Stimulated activated naive CD8-positive, alpha-beta T cell treated with anti-CD3 and anti-CD28 coated beads, Interleukin-15, amount 100 ng/mL, for 72 hours (primary cell): ENCODE measurements at regions not wholly inside any gene's neighbourhood (a gene's known extent, or its start where the extent isn't known, plus 50 kb on each side); places are given as distances from the start of the nearest gene placed in this dataset.
A peak's percentile ranks its signal among the peaks of the same experiment; 100 is the strongest.
"Not testable (repeated sequence)": the region's sequence is repeated elsewhere in the genome, so short reads cannot be mapped to it uniquely, and the experiment has no call there.

ENCODE experiments used
- ATAC-seq: fragments of 150-1000 bp; cut with Tn5 transposase; 2 replicates; pipeline ENCODE4 v1.10.0; 2021; ENCODE audit warnings: mild to moderate bottlenecking, moderate library complexity
- DNase-seq, 2 donors: peaks; one replicate each; pipeline ENCODE4 v3.0.0; 2021 to 2022
- H3K27ac Mint-ChIP-seq, 2 donors: one replicate each; pipeline ENCODE4 v1.8.0; 2022; ENCODE audit warnings: mild to moderate bottlenecking in 2 of 2, mixed read lengths in 2 of 2, moderate library complexity in 2 of 2
- H3K27me3 Mint-ChIP-seq: one replicate; pipeline ENCODE4 v1.8.0; 2022; ENCODE audit warnings: mixed read lengths
- H3K4me1 Mint-ChIP-seq: one replicate; pipeline ENCODE4 v1.8.0; 2022; ENCODE audit warnings: mild to moderate bottlenecking, mixed read lengths
- H3K4me3 Mint-ChIP-seq, 2 donors: one replicate each; pipeline ENCODE4 v1.8.0; 2022; ENCODE audit warnings: mild to moderate bottlenecking in 2 of 2, mixed read lengths in 2 of 2, moderate library complexity in 1 of 2
- H3K9me3 Mint-ChIP-seq, 2 donors: one replicate each; pipeline ENCODE4 v1.8.0; 2022; ENCODE audit warnings: mixed read lengths in 2 of 2

DNA sequence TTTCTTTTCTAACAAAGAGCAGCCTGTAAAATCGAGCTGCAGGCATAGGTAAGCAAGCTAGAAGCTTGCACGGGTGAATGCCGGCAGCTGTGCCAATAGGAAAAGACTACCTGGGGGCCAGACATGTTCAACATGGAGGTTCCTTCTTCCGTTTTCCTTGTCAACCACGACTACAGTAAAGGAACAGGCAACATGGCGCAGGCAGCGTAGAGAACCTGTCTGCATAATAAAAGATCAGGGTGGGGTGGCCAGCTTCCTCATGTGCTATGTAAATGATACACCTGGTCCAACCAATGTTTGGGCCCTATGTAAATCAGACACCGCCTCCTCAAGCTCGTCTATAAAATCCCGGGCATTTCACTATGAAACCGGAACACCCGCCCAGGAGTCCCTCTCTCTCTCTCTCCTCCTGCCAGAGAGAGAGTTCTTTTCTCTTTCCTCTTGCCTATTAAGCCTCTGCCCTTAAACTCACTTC lies 103.8 kb upstream of the LIFR start:
- Mint-ChIP-seq H3K9me3 (no peaks in the 10 kb centered on the region), H3K4me3 (no peak overlapping the region), H3K27me3 (peaks cover 46% of the 10 kb centered on the region), H3K4me1 (no peaks in the 10 kb centered on the region), H3K27ac (no peak overlapping the region)
- DNase-seq (no peak), ATAC-seq (no peak)

DNA sequence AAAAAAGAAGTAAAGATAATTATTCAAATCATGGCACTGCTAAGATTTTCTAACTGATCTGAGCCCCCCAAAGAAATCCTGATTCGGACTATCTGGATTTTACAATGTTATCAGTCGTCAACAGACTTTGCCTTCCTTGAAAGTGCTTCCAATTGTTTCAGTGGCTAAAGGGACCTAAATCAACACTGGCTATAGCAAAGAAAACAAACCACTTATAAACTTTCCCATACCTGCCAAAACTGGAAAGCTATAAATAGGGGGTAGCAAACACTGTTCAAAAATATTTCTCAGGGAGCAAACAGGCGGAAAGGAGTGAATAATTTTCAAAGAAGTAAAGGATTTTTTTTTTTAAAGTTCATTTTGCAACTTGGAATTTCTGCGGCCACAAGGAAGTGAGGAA lies 105.6 kb upstream of the LIFR start:
- no peak for DNase-seq
- H3K27ac Mint-ChIP-seq = peak overlapping the region in 1 of 2 donors; percentile 1
- H3K27me3 Mint-ChIP-seq = peaks cover 56% of the 10 kb centered on the region
- H3K4me3 Mint-ChIP-seq = no peak overlapping the region
- no peaks in the 10 kb centered on the region for H3K9me3 Mint-ChIP-seq
- ATAC-seq = no peak
- no peaks in the 10 kb centered on the region for H3K4me1 Mint-ChIP-seq

DNA sequence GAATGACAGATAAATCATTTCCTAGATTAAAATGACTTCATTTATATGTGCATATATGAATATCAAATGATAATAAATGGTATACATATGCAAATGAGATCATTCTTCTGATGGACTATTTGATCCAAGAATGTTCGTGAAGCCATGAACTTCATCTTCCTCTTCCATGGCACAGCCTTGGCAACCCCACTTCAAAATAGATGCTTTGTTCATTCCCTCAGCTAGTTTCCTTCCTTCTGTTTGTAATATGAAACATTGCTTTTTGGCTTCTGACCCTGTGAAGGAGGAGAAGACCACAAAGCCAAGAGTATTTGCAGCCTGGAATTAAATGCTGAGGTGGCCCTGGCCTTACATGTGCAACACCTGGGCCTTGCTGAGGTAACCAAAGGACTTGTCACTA lies 106.8 kb upstream of the LIFR start:
- Mint-ChIP-seq H3K27me3 (peaks cover 47% of the 10 kb centered on the region), H3K9me3 (no peaks in the 10 kb centered on the region), H3K4me1 (no peaks in the 10 kb centered on the region), H3K27ac (no peak overlapping the region), H3K4me3 (no peak overlapping the region)
- DNase-seq = no peak
- ATAC-seq = no peak

DNA sequence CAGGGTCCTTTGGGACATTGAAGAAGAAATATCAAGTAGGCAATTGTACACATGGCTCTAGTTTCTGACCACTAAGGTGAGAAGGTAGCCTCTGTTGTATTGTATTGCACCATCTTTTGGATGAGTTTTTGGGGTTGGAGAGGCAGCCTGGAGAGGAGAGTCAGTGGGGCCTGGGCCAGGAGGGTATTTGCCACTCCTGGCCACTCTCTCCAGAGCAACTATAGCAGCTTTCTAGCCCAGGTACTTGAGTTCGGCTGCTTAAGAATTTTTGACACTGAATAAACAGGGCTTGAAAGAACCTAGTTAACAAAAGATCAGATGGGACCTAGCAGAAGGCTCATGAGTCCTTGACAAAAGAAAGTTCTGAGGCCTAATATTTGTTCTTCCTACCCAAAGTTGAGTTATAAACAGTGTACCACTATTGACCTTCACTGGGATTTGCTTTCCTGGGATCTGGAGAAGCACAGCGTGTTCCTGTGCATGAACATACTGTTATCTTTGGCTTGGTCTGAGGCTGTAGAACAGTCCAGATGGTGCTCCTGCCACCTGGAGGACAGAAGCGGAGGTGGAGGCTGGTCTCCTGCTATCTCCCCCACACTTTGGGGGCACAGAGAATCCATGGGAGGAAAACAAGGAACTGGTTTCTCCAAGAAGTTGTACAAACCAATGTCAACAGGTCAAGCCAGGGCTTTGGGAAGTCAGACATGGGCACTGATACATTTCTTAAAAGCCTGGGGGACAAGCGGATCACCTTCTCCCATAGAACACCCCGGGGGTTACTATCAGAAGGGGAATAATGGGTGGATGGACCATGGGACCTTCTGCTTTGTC lies 110.4 kb upstream of the LIFR start:
- no peaks in the 10 kb centered on the region for H3K4me1 Mint-ChIP-seq
- no peaks in the 10 kb centered on the region for H3K9me3 Mint-ChIP-seq
- H3K4me3 Mint-ChIP-seq = no peak overlapping the region
- H3K27me3 Mint-ChIP-seq = peaks cover 26% of the 10 kb centered on the region
- ATAC-seq (peak; percentile 60), DNase-seq (no peak)
- no peak overlapping the region for H3K27ac Mint-ChIP-seq

DNA sequence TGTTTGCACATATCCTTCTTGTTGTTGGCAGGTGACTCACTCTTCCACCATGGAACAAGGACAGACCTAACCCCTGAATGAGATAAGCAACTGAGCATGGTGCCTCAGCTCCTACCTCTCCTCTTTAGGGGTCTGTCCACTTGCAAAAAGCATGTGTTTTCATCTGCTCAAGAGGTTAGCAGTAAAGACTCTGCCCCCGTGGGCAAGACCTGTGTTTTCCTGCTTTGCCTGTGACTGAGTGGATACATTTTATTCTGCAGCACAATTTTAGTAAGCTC lies 111.0 kb upstream of the LIFR start:
- Mint-ChIP-seq H3K27me3 (peaks cover 22% of the 10 kb centered on the region), H3K4me1 (no peaks in the 10 kb centered on the region), H3K27ac (no peak overlapping the region), H3K4me3 (no peak overlapping the region), H3K9me3 (no peaks in the 10 kb centered on the region)
- ATAC-seq = no peak
- no peak for DNase-seq

DNA sequence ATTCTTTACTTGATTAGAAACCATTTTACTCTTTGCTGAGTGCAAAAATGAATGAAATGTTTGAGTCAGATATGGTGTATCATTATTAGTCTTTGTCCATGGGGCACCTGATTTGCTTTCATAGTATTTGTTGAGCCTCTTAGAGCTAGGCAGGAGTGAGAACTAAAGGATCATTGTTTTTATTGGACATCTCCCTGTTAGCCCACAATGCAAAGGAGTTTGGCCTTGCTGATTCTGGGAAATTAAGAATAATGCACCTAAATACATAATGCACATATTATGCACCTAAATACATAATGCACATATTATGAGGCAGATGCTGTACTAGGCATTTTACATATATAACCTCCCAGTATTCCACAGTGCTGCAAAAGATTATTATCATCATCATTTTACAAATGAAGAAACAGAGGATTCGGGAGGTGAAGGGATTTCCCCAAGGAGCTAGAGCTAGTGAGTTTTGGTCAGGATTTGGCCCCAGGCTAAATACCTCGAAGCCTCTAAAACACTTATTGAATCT lies 113.0 kb upstream of the LIFR start:
- no peak overlapping the region for H3K4me3 Mint-ChIP-seq
- no peaks in the 10 kb centered on the region for H3K9me3 Mint-ChIP-seq
- peaks cover 26% of the 10 kb centered on the region for H3K27me3 Mint-ChIP-seq
- no peak overlapping the region for H3K27ac Mint-ChIP-seq
- ATAC-seq (no peak), DNase-seq (no peak)
- H3K4me1 Mint-ChIP-seq = no peaks in the 10 kb centered on the region

DNA sequence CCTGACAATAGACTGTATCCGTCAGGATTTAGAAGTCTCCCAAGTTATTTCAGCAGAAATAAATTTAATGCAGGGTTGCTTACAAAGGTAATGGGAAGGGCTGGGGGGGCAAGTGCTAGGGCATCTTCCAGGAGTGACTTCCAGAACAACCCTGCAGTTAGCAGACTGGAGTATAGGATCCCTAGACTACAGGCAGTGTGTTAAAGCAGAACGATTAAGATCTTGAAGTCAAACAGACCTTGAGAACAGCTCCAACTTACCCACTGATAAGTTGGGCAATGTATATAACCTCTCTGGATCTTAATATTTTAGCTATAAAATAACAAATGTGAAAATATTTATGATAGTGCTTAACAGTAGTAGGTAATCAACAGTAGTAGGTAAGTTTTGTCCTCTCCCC lies 113.6 kb upstream of the LIFR start:
- Mint-ChIP-seq H3K27ac (no peak overlapping the region), H3K4me1 (no peaks in the 10 kb centered on the region)
- no peak for ATAC-seq

DNA sequence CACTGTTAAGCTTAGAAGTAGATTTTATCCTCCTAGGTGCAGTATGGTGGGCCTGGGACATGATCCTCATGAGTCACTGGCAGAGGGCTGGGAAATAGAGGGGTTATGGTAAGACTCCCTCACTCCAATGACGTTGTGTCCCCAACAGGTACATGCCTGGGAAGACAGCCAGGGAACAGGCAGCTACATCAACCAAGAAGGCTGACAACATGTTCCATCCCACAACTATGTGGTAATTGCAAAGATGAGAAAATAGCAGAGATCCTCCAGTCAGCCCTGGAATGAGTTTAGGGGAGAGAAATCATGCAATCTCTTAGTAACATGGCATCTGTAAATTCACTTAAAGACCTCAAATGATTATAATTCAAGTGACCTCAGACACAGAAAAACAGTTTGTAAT lies 114.4 kb upstream of the LIFR start:
- Mint-ChIP-seq H3K9me3 (no peaks in the 10 kb centered on the region), H3K4me3 (no peak overlapping the region), H3K27me3 (peaks cover 11% of the 10 kb centered on the region), H3K27ac (no peak overlapping the region), H3K4me1 (no peaks in the 10 kb centered on the region)
- no peak for DNase-seq
- ATAC-seq = no peak

More for the DNA sequence above, 113.6 kb upstream of the LIFR start:
- Mint-ChIP-seq H3K27me3 (peaks cover 19% of the 10 kb centered on the region), H3K9me3 (no peaks in the 10 kb centered on the region), H3K4me3 (no peak overlapping the region)
- DNase-seq = no peak

DNA sequence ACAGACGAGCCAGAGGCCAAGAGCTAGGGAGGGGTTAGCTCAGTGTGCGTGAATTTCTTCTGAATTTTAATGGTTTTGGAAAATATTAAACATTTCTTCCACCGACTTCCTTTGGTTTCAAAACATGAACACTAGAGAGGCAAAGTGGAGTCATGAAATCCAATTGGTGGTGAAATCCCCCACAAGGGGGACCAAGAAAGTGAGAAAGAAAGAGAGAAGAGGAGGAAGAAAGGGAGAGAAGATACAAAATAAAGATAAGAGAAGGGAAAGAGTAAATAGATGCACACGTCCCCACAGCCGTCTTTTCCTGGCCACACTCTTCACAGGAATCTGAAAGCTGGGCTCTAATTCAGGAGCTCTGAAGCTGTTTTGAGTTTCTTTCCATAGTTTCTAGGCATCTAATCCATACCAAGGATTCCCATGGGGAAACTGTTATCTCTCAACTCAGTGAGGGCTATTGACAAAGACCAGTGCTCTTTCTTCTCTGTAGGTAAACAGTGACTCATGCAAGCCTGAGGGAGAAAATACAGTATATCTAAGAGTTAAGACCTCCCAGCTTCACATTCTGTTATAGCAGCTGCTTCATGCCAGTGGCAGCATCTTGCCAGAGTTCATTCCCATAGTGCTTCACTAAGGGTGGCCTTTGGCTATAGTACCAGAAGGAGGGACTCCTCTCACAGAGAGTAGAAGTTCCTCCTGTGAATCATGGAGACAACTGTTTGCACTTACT lies 115.8 kb upstream of the LIFR start:
- no peak overlapping the region for H3K4me3 Mint-ChIP-seq
- DNase-seq = no peak
- no peaks in the 10 kb centered on the region for H3K9me3 Mint-ChIP-seq

DNA sequence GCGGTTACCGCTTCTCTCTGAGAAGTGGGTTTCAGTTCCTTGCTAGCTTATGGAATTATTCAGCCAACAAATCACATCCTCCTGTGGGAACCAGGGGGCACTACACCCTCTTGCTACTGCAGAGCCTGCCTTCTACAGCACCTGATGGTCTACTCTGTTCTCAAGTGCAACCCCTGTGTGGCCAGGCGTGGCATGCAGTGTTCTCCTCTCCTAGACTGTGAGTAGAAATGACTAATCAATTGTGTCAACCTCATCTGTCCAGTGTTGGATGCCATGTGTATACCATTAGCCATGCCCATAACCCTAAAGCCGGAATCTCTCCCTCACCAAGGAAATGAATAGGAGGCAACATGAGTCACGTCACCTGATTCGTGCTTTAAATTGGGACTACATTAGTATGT lies 117.2 kb upstream of the LIFR start:
- no peak for DNase-seq
- ATAC-seq = no peak
- Mint-ChIP-seq H3K27me3 (peaks cover 7% of the 10 kb centered on the region), H3K4me3 (no peak overlapping the region), H3K27ac (no peak overlapping the region), H3K9me3 (no peaks in the 10 kb centered on the region), H3K4me1 (no peaks in the 10 kb centered on the region)

More for the DNA sequence above, 115.8 kb upstream of the LIFR start:
- ATAC-seq = no peak
- Mint-ChIP-seq H3K4me1 (no peaks in the 10 kb centered on the region), H3K27me3 (peaks cover 7% of the 10 kb centered on the region), H3K27ac (no peak overlapping the region)

DNA sequence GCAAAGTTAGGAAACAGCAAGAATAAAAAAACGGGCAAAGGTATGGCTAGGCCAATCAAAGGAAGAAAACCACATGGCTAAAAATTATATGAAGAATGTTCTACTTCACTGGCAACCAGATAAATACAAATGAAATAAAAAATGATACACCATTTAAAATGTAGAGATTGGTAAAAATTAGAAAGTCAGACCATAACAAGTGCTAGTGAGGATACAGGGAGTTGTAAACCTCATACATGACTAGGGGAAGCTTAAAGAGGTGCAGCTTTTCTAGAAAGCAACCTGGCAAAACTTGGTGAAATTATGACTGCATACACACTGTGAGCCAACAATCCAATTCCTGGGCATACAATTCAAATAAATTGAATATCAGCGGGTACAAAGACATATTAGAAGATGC lies 119.0 kb upstream of the LIFR start:
- no peaks in the 10 kb centered on the region for H3K9me3 Mint-ChIP-seq
- no peak overlapping the region for H3K4me3 Mint-ChIP-seq
- peaks cover 7% of the 10 kb centered on the region for H3K27me3 Mint-ChIP-seq

DNA sequence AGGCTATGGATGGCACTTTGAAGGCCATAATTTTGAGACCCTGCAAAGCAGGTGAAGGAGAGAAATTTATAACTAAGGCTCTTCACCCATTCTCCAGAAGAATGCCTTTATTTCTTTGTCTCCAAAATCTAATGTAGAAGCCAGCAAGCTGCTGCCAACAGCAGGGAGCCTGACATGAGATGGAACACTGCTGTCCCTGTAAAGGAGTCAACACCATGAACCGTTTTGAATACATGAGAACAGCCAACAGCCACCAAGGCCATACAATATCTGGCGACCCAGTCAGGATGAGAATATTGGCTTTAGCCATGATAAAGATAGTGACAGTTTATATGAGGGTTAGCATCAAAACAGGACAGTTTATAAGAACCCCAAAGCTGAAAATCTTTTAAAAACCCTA lies 121.2 kb upstream of the LIFR start:
- H3K27me3 Mint-ChIP-seq = peaks cover 7% of the 10 kb centered on the region
- no peak for DNase-seq
- H3K4me3 Mint-ChIP-seq = no peak overlapping the region
- H3K27ac Mint-ChIP-seq = no peak overlapping the region
- H3K4me1 Mint-ChIP-seq = no peaks in the 10 kb centered on the region
- no peaks in the 10 kb centered on the region for H3K9me3 Mint-ChIP-seq
- ATAC-seq = no peak

More for the DNA sequence above, 119.0 kb upstream of the LIFR start:
- Mint-ChIP-seq H3K4me1 (no peaks in the 10 kb centered on the region), H3K27ac (no peak overlapping the region)
- ATAC-seq = no peak
- DNase-seq = no peak

DNA sequence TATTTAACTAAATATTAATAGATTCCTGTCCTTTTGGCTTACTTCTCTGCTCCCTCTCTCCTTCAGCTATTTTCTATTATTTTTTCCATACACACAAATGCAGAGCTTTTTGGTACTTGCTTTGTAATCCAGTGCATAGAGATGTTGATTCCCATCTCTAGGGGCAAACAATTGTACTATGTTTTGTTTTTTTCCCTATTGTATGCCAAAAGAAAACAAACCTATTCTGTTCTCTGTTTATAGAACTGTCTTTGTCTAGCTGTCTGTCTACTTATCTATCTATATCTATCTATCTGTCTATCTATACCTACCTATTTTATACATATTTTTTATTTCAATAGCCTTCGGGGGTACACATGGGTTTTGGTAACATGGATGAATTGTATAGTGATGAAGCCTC lies 121.6 kb upstream of the LIFR start:
- no peak for DNase-seq
- H3K9me3 Mint-ChIP-seq = no peaks in the 10 kb centered on the region
- no peak overlapping the region for H3K4me3 Mint-ChIP-seq
- no peak for ATAC-seq
- no peak overlapping the region for H3K27ac Mint-ChIP-seq
- H3K27me3 Mint-ChIP-seq = peaks cover 7% of the 10 kb centered on the region
- no peaks in the 10 kb centered on the region for H3K4me1 Mint-ChIP-seq

DNA sequence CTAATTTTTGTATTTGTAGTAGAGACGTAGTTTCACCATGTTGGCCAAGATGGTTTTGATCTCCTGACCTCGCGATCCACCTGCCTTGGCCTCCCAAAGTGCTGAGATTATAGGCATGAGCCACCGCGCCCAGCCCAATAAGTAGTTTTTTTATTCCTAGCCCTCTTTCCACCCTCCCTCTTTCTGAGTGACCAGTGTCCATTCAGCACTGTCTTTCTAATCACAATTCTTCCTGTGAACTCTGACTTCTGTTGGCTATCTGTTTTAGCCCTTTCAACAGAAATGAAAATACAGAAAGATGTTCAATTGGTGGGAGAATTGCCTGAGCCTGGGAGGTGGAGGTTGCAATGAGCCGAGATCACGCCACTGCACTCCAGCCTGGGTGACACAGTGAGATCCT lies 122.3 kb upstream of the LIFR start:
- DNase-seq, H3K9me3 Mint-ChIP-seq, H3K27me3 Mint-ChIP-seq, H3K4me1 Mint-ChIP-seq, H3K27ac Mint-ChIP-seq, H3K4me3 Mint-ChIP-seq, ATAC-seq: not testable (repeated sequence)

DNA sequence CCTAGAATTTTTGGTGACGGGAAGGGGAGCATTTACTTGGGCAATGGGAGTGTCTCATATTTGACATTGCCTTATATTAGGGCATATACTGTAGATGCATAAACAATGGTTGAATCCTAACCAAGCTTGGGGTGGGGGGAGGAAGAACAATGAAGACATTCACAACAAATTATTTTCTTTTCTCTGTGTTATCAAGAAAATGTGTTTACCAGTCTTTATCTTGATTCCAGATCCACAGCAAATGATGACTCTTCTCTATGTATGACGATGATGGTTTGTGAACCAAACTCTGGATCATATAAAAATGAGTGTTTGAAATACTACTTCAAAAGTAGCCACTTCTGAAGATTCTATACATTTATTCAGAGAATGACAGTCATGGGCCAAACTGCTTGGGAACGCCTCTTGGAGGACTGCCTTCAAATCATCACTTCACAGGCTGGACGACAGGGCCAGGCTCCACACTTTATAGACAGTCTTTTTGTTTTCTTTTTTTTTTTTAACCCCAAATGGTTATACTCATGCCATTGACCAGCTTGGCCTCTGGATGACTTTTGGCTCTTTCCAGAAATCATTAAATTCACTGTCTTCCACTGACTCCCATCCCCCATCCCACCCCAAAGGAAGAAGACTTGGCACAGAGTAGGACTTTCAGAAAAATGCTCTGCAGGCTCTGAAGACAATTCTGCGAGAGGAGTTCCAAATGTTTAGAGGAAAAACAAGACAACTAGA lies 123.8 kb upstream of the LIFR start:
- ATAC-seq = no peak
- Mint-ChIP-seq H3K9me3 (no peaks in the 10 kb centered on the region), H3K4me3 (no peak overlapping the region), H3K4me1 (no peaks in the 10 kb centered on the region), H3K27ac (no peak overlapping the region), H3K27me3 (no peaks in the 10 kb centered on the region)
- DNase-seq = no peak
